ENCODE measurements at regions not wholly inside any gene's neighbourhood (a gene's known extent, or its start where the extent isn't known, plus 50 kb on each side); places are given as distances from the start of the nearest gene placed in this dataset.

DNA sequence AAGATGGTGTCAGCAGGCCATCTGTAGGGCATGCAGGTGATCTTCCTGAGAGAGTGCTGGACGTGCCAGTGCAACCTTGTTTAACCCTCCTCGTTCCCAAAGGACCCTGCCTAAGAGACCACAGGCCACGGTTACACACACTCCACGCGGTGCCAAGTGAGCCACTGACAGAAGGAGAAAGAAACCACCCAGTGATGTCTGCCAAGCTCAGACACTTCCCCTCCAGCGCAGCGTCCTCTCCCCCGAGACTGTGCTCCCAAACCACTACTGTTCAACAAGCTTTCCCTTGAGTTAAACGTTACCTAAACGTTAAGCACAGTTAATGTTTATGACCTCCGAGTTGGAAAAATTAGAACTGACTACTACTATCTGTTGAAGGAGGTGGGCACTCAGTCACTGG lies 119.1 kb upstream of the NCK2 start:
- no peak for DNase-seq (ENCODE audit: low read depth, low spot score)

DNA sequence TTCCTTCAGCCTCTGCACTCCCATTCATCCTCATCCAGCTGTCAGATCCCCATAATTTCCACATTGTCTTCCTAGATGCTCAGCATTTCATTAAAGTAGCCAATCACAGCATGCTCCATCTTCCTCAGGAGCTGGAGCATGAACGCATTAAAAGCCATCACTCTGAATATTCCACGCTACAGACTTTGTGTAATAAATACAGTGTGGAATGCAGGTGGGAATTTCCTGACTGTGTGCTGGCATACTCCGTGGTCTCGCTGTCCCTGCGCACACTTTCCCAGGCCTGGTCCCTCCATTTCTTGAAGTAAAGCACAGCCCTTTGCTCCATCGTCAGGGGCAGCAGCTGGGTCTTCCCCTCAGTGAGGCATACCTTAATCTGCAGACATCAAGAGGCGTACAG lies 123.7 kb upstream of the NCK2 start:
- no peak for DNase-seq (ENCODE audit: low read depth, low spot score)

DNA sequence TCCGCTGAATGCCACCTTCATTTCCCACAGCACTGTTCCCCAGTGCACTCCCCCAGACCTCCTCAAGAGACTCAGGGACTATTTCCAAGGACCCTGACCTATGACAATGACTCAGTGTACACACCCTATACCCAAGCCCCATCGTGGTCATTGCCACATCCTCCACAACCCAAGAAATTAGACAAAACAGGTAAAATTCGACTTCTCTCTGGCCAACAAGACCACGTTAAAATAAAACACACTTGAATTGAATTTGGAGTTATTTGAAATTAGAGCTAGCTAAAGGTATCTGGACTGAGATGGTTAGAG lies 126.4 kb upstream of the NCK2 start:
- no peak for DNase-seq (ENCODE audit: low read depth, low spot score)

DNA sequence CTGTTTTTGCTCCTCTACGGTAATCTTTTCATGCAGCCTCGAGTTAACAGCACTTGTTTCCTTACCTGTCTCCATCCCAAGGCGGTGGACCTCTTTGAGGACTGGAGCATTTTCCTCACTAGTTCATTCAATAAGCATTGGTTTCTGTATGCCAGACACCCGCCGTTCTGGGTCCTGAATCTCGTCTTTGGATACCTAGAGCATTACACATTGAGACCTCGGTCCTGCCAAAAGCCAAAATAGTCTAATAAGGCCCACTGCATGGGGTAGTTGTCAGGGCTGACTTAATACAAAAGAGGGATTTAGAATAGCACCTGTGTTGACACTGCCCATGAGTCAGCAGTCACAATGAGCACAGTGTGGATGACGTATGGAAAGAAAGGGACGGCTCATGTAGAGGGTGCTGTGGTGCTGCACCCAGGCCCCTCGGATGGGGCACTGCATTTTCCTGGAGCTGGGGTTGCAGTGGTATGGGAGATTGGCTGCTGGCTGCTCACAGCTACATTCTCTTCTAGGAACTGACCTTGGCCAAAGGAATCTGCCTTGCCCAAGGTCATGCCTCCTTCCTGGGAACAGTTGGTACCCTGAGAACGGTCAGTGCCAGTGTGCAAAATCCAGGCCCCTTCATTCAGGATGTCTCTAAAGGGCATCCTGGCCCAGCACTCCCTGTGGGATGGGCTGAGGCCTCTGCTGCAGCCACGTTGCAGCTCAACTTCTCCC lies 126.9 kb upstream of the NCK2 start:
- peak; percentile 22 for DNase-seq (ENCODE audit: low read depth, low spot score)

DNA sequence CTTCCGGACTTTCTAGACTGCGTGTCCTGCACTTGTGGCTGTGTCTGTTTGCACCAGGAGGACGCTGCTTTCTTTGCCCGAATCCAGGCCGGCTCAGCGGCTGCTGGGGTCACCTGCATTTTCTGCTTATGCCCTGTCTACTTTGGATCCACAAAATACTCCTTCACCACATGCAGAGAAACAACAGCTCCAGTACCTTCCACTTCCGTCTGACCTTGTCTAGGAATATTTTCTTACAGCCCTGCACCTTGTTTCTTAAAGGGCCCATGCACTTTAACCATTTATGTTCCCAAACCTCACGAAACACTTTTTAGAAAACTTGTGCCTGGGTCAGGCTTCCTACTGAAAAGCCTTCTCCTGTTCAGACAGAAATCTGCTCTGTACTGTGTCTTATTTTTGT lies 129.4 kb upstream of the NCK2 start:
- DNase-seq (ENCODE audit: low read depth, low spot score), result no peak

DNA sequence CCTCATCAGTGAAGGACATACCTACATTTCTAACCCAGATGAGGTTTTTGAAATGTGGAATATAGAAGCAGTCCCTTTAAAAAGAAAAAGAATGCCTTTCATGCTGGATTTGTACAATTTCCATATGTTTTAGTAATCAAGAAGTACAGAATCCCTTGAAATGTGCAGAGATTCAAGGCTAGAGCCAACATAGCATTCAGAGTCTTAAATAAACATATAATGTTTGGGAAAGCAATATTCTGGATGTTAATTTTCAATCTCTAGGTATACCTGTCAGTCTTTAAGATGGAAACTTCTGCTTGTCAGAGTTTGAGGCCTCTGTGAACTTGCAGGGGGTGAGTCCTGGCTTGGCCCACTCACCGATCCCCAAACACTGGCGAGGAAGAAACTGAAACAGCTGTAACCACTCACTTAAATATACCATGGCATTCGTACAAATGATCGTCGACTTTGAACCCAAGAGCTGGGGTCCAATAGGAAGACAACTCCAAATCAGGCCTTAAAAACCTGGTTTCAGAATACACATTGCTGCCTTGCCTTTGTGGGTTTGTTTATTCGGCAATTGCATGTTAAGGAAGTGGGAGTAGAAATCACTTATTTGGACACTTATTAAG lies 132.8 kb upstream of the NCK2 start:
- DNase-seq (ENCODE audit: low read depth, low spot score), result no peak

DNA sequence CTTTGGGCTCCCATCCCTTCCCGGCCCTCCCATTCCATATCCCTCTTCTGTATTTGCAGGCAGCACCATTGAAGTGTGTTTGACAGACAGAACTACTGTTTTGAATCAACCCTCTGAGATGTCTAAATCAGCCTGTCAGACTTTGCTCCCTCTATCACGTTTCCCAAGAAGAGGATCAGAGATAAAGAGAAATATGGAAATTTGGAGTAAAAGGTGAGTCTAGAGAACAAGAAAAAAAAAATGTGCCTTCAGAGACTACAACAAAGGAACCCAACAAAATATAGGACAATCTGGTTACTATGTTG lies 133.4 kb upstream of the NCK2 start:
- DNase-seq (ENCODE audit: low read depth, low spot score), result no peak

DNA sequence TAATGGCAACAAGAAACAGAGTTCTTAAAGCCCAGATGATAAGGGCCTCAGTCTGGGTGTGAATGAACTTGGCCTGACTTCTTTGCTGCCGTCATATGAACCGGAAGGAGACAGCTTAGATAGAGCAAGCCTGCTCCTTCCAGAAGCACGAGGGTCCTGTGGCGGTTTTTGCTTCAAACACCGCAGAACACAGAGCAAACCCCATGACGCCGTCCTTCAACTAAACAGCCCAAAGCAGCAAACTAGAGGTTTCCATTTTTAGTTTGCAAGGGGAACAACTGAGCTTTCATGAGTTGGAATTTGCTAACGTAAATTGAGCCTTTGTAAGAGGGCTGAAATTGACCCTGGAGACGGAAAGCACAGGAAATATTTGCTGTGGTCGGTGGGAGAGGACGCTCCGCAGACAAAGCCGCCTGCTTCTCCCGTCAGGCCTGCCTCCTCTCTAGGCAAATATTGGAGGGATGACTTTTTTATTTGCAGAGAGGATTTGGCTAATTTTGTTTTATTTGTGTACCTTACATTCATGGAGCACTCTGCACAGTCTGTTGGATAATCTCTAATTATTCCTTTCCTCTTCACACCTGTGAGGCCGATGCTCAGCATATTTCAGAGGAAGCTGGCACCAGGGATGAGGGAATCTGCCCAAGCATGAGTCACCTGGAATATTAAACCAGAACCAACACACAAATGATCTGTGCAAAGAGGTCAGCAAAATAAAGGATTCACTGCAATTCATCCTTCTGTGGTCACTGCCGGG lies 134.0 kb upstream of the NCK2 start:
- no peak for DNase-seq (ENCODE audit: low read depth, low spot score)

DNA sequence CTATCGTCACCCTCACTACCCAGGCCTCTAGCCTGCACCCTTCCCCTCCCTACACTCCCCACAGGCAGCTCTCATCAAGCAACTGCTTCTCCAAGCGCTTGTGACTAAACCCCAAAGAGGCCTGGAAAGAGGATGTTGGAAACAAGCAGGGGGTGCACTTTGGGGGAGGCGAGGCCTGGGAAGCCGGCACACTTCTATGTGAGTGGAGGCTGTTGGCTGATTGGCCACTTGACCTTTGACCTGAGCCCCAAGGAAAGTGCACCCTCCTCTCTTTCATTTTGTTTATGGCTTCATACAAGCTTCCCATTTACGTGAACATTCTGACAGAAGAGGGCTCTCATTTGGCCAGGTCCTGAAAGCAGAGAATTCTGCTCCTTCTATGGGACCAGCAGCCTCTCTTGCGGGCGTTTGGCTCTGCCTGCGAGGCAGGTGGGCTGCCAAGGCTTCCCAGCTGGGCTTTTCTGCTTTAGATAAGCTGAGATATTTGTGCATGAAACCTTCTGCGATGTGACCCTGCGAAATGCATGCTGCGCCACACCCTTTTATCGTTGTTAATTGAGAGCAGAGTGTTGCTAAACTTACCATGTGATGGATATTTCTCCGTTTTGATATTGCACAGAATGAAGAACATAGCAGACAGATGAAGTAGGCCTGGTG lies 134.8 kb upstream of the NCK2 start:
- no peak for DNase-seq (ENCODE audit: low read depth, low spot score)

DNA sequence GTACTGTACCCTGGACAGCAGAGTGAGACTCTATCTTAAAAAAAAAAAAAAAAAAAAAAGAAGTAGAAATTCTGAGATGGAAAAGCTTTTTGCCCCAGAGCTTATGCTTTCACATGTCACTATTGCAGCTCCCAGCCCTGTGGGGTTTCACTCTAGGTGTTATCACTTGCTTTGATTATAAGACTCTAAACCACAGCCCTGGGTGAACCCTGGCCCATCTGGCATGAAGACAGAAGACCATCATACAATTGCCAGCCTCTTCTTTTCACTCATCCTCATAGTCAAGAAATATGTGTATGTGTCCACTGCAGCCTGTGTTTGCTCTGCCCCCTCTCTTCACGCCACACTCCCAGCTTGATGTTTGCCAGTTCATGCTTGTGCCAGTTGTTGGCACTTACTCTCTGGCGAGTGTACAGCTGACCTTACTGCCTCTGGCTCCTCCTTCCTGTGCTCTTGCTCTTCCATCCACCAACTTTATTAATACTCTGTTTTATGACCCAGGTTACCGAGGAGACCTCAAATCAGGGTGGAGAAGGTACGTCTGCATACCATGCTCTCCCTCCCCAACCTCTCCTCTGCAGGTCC lies 136.7 kb upstream of the NCK2 start:
- DNase-seq (ENCODE audit: low read depth, low spot score), result no peak

DNA sequence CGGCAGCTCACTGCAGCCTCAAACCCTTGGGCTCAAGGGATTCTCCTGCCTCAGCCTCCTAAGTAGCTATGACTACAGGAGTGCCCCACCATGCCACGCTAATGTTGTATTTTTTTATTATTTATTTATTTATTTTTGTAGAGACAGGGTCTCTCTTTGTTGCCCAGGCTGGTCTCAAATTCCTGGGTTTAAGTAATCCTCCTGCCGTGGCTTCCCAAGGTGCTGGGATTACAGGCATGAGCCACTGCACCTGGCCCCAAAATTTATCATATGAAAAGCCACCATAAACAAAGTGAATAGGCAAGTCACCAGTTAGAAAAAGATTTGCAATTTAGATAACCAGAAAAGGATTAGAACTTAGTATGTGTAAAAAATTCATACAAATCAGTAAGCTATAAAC lies 138.6 kb upstream of the NCK2 start:
- no peak for DNase-seq (ENCODE audit: low read depth, low spot score)

DNA sequence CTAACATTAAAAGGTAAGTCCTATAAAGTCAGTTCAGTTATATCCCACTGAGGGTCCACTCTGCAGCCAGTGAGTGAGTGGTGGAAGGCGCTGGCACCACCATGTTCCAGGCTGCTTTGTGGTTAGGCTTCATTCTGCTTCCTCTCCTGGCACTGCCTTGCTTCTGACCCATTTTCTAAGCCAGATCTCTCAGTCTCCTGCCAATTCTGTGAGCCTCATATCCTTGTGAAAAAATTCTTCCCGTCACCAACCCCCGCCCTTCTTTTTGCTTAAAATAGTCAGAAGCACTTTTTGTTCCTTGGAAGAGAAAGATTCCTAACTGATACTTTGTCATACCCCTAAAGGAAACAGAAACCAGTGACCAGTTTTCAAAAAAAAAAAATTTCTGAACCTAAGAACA lies 139.8 kb upstream of the NCK2 start:
- DNase-seq (ENCODE audit: low read depth, low spot score), result peak; percentile 64

DNA sequence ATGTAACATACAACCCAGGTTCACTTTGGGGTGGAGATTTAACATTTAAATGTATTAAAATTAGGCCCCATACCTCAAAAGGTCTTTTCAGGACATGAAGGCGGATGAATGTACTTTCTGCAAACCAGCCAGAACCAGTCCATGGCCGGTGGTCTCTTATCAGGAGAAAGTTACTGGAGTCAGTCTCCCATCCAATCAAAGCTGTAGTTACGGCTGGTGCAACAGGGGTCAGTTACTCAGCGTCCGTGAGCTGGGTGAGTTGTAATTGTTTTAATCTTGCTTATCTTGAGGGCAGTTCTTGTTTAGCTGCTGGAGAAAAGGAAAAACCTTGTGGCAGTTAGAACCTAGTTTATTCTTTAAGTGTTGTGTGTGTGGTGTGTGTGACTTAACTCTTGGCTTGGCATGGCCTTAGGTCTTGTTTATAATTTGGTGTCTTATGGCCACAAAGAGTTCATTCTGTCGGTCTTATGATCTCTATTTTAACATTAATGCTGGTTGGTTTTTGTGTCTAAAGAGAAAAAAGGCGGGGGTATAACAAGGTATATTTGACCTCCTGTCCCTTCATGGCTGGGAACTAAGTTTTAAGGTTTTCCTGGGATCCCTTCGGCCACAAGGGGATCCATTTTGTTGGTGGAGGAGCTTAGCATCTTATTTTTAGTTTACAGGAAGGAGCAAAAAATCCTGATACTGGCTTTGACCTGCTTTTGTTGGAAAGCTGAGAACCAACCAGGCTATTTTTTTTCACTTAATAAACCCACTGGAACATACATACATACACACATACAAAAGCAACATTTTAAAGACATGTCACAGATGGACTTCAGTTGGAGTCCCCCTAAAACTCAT lies 143.5 kb upstream of the NCK2 start:
- DNase-seq (ENCODE audit: low read depth, low spot score), result no peak

DNA sequence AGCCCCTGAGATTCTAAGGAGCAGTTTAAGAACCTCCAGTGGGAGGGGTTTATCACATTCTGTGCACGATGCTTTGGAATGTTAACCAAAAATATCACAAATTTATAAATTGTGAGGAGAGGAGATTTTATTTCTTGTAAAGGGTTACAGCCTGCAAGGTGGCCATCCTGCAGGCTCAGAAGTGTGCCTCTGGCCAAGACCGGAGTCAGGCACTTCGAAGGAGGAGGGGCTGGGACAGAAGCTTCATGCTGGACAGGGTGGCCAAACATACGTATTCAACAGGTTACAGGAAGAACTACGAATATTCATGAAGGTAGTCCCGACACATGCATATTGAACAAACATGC lies 144.1 kb upstream of the NCK2 start:
- DNase-seq (ENCODE audit: low read depth, low spot score), result no peak

DNA sequence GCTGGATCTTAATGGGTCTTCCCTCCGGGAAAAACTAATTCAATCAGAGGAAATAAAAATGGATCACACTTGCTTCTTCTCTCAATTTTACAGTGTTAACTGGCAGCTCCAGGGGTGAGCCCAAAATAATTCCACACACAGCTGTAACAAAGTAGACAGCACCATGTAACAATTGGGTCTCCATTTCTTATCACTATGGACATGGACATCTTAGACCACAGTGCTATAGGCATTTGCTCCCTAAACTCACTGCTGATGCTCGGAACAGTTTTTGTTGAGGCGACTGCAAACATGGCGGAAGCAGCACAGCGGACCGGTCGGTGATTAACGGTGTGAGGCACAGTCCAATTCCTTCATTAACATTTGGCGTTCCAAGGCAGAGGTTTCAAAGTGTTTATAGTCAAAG lies 144.7 kb upstream of the NCK2 start:
- DNase-seq (ENCODE audit: low read depth, low spot score), result no peak

DNA sequence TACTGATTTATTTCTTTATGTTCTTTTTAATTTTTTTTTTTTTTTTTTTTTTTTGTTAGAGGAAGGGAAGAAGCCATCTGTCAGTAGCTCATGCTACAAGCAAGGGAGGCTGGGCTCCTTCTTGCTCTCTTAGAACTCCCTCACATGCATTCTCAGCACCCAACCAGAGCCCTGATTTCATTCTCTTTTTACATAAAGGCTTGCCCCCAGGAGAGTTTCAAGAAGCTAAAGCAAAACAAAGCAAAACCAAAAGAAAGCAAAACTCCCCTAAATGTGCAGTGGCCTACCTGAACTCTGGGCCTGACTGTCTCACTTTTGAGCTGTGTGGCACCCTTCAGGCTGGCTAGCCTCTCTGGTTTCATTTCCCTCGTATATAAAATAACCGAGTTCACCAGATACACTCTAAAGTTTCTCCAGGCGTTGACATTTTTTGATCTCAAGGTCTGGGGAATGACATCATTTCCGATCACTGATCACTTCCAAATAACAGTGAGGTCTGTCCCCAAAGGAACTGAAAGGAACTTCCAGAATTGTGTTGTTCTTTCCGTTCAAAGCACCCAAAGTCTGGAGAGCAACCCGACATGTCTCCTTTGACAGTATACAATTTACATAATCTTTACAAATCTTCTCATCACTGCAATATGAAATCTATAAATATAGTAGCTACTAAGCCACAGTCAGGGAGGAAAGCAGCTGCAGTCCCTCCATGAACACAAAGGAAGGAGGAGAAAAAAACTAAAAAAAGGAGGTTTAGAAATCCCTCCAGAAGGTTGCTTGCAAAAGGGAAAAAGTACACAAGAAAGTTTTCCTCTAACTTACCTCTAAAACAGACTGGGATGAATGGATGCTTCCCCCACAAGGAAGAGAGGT lies 145.6 kb upstream of the NCK2 start:
- DNase-seq (ENCODE audit: low read depth, low spot score), result no peak

DNA sequence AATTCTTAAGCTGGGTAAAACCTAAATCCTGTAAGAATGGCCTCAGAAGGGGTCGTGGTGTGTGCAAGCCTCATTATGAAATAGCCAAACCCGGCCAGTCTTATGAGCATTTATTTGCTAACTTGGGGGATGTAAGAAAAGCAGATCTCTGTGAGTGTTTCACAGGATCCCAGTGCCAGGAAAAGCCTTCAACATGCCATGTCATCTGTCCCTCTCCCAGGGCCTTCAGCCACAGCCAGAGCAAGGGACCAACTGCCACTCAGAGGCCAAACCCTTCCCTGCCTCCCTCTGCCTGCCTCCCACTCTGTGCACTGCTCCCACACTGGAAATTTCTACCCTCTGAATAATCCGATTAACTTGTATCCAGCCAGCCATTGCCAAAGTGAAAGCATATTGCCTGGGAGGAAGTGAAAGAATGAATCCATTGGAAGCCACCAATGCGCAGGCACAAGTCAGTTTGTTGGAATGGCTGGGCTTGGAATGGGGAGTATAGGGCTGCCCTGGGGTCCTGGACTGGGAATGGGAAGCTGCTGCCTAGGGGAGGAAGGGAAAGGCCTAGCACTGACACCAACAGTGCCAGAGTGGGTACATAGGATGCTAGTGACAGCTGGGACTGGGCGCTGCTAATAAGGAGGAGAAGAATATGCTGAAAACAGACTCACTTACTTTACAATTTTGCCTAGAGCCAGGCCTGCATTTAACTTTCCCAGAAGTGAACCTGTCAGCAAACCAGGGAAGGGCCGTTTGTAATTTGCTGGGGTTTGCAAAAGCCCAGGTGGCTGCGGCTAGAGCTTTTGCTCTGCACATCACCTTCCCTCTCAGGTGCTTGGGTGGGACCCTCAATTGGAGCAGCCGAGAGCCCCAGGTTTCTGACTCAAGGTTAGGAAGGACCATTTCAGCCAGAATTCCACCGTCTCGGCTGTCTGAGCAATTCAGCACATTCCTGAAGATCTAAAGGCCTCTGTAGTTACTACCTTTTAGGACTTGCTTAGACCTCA lies 146.6 kb upstream of the NCK2 start:
- no peak for DNase-seq (ENCODE audit: low read depth, low spot score)

DNA sequence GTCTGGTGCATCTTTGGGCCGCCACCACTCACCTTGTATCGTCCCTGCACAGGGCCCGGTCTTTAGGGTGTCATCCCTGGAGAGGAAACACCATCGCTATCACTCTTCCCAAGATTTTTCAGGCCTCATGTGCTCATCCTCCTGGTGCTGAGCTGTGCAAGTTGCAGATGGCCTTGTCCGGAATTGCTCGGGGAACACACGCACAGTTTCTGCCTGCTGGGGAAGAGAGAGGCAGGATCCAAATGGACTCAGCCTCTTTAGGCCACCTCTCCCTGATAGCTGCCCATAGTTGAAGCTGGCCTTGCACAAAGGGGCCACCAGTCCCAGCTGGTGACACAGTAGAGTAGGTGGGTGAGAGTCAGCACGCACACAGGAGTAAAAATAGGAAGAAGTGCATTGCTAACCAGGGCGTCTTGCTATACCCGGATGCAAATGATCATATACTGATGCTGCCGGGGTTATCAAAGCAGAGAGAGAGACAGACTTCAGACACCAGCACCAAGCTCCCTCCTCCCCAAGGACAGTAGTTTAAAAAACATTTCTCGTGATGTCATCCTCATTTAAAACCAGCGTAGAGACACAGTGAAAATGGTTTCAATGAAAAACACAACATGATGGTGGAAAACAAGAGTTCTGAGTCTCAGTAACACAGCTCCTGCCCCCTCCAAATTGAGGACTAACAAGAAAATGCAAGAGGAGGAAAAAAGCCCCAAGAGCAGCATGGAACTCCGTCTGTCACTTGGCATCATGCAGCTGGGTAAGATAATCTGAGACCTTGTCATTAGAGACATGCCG lies 147.5 kb upstream of the NCK2 start:
- DNase-seq (ENCODE audit: low read depth, low spot score), result no peak

Data from astrocyte of the hippocampus (primary cell).